SJSA1 (cell line): ENCODE measurements at regions not wholly inside any gene's neighbourhood (a gene's known extent, or its start where the extent isn't known, plus 50 kb on each side); places are given as distances from the start of the nearest gene placed in this dataset.
A peak's percentile ranks its signal among the peaks of the same experiment; 100 is the strongest.

Experiments
- DNase-seq, 2 experiments: peaks; one replicate each; pipeline ENCODE4 v3.0.0-alpha.2; 2015 to 2020; ENCODE audit warnings: low spot score in 2 of 2, low read depth in 1 of 2
- H3K27ac ChIP-seq: fragments of 250-450 bp; sonication (Bioruptor Pico); 2 replicates; pipeline ENCODE4 v1.5.1; 2020; ENCODE audit warnings: mild to moderate bottlenecking, moderate library complexity
- H3K27me3 ChIP-seq: fragments of 250-450 bp; sonication (Bioruptor Pico); replicated peaks from 2 replicates; pipeline ENCODE4 v1.5.1; 2020; ENCODE audit warnings: mild to moderate bottlenecking, moderate library complexity
- H3K36me3 ChIP-seq: fragments of 250-450 bp; sonication (Bioruptor Pico); 2 replicates; pipeline ENCODE4 v1.5.1; 2020; ENCODE audit warnings: mild to moderate bottlenecking
- H3K4me1 ChIP-seq: fragments of 250-450 bp; sonication (Bioruptor Pico); replicated peaks from 2 replicates; pipeline ENCODE4 v1.6.1; 2021; ENCODE audit warnings: mild to moderate bottlenecking
- H3K4me3 ChIP-seq: fragments of 250-450 bp; sonication (Bioruptor Pico); 2 replicates; pipeline ENCODE4 v1.5.1; 2020; ENCODE audit warnings: mild to moderate bottlenecking
- H3K9me3 ChIP-seq: fragments of 250-450 bp; sonication (Bioruptor Pico); replicated peaks from 2 replicates; pipeline ENCODE4 v1.5.1; 2020; ENCODE audit warnings: mild to moderate bottlenecking

- Histone ChIP-seq H3K27ac (no peak overlapping the region), H3K4me1 (no peaks in the 10 kb centered on the region), H3K27me3 (no peaks in the 10 kb centered on the region), H3K4me3 (no peak overlapping the region), H3K36me3 (no peaks in the 10 kb centered on the region), H3K9me3 (no peaks in the 10 kb centered on the region)
- no peak for DNase-seq
Measured at GRCh38 chr16:51383909-51384308, 232.8 kb upstream of the SALL1 start.

DNA sequence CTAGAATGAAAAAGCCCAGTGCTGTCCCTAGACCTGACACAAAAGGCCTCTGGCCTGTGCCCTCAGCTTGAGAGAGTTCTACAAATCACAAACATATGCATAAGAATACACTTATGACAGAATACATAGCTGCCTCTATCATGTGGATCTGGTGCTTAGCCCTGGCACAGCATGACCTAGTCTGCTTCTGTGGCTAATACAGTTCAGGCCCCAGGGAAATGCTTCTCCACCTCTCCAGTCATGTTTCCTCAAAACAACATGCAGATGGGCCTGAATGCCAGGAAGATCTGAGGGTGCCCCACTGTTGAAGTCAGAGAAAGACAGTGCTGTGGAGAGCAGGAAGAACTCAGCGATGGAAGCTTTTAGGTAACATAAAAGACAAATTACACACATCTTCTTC lies 231.9 kb upstream of the SALL1 start:
- H3K27ac ChIP-seq: no peak overlapping the region
- H3K4me1 ChIP-seq: no peaks in the 10 kb centered on the region
- DNase-seq: no peak
- H3K4me3 ChIP-seq: no peak overlapping the region
- no peaks in the 10 kb centered on the region for H3K9me3 ChIP-seq
- no peaks in the 10 kb centered on the region for H3K36me3 ChIP-seq
- H3K27me3 ChIP-seq: no peaks in the 10 kb centered on the region

DNA sequence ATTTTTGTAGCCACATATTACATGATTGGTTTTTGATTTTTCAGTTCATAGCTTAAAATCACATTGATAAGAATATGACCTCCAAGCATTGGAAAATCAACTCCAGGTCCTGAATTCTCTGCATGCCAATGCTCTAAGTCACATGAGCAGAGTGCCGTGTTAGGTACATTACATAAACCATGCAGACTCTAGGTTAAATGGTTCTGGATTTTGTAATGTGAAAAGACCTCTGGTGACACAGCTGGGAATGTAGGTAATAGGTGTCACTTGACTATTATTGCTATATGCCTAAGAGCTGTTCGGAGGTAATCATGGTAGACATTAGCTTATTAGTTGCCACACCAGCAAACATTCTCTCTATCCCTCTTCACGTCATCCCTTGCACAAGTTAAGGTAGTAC lies 231.1 kb upstream of the SALL1 start:
- Histone ChIP-seq H3K27ac (no peak overlapping the region), H3K4me1 (no peaks in the 10 kb centered on the region), H3K9me3 (no peaks in the 10 kb centered on the region)

DNA sequence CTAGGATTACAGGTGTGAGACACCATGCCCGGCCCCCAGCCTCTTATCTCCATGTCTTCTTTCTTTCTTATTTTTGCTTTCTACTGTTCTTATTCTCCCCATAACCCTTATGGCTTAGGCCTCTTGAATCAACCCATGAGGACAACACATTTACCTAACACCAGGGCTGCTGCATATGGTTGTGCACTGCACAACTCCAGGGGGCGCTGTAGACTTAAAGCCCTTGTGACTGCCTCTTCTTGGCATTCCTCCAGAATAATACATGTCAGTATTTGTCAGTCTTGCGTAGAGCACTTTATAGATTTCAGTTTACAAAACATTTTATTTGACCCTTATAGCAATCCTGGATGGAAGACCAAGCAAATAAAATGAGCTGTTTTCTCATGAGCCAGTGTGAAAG lies 225.0 kb upstream of the SALL1 start:
- Histone ChIP-seq H3K36me3 (no peaks in the 10 kb centered on the region), H3K27ac (no peak overlapping the region), H3K4me1 (peaks cover 7% of the 10 kb centered on the region), H3K27me3 (no peaks in the 10 kb centered on the region), H3K9me3 (no peaks in the 10 kb centered on the region), H3K4me3 (no peak overlapping the region)
- DNase-seq: no peak

More for the DNA sequence above, 231.1 kb upstream of the SALL1 start:
- Histone ChIP-seq H3K4me3 (no peak overlapping the region), H3K36me3 (no peaks in the 10 kb centered on the region), H3K27me3 (no peaks in the 10 kb centered on the region)
- no peak for DNase-seq

DNA sequence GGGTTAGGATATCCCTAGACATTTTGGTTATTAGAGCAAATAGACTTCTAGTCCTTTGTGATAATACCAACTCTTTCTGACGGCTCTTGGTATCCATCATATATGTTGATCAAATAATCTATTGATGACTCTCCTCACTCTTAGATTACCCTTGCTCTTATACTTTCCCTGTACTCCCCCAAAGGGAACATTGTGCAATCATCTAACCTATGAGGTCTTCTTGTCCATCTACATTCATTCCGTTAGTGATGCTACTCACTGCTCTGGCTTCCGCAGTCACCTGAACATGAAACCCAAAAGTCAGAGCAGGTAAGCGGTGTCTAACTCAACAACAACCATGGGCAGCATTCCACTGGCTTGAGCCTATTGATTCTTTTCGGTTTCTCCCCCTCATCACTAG lies 223.7 kb upstream of the SALL1 start:
- H3K36me3 ChIP-seq: no peaks in the 10 kb centered on the region
- peaks cover 7% of the 10 kb centered on the region for H3K4me1 ChIP-seq
- DNase-seq: no peak
- H3K4me3 ChIP-seq: no peak overlapping the region
- H3K9me3 ChIP-seq: no peaks in the 10 kb centered on the region
- H3K27ac ChIP-seq: peak overlapping the region; percentile 18; the same call in 1 of the 2 replicates
- no peaks in the 10 kb centered on the region for H3K27me3 ChIP-seq

- Histone ChIP-seq H3K9me3 (no peaks in the 10 kb centered on the region), H3K27me3 (no peaks in the 10 kb centered on the region), H3K4me1 (peaks cover 7% of the 10 kb centered on the region), H3K36me3 (no peaks in the 10 kb centered on the region), H3K4me3 (no peak overlapping the region), H3K27ac (peak overlapping the region; percentile 18; the same call in 1 of the 2 replicates)
- peak; percentile 46 to 53 for DNase-seq
Measured at GRCh38 chr16:51374346-51374745, 223.3 kb upstream of the SALL1 start.

DNA sequence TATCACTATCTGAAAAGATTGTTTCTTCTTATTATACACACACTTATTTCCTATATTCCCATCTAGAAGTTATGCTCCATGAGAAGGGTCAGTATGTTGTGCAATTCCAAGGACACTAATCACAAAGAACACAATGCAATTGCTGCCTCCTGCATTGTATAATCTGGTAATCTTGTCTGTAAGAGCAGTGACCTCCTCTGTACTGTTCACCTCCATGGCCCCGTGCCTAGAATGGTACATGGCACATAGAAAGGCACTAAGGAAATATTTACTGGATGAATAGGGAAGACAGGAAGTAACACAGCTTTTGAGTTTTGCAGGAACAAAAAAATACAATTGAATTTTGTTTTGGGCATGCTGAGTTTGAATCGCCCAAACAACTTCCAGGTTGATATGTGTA lies 214.6 kb upstream of the SALL1 start:
- no peak overlapping the region for H3K4me3 ChIP-seq
- H3K27me3 ChIP-seq: no peaks in the 10 kb centered on the region
- no peak for DNase-seq
- no peaks in the 10 kb centered on the region for H3K4me1 ChIP-seq
- no peaks in the 10 kb centered on the region for H3K9me3 ChIP-seq
- H3K36me3 ChIP-seq: no peaks in the 10 kb centered on the region
- H3K27ac ChIP-seq: no peak overlapping the region

DNA sequence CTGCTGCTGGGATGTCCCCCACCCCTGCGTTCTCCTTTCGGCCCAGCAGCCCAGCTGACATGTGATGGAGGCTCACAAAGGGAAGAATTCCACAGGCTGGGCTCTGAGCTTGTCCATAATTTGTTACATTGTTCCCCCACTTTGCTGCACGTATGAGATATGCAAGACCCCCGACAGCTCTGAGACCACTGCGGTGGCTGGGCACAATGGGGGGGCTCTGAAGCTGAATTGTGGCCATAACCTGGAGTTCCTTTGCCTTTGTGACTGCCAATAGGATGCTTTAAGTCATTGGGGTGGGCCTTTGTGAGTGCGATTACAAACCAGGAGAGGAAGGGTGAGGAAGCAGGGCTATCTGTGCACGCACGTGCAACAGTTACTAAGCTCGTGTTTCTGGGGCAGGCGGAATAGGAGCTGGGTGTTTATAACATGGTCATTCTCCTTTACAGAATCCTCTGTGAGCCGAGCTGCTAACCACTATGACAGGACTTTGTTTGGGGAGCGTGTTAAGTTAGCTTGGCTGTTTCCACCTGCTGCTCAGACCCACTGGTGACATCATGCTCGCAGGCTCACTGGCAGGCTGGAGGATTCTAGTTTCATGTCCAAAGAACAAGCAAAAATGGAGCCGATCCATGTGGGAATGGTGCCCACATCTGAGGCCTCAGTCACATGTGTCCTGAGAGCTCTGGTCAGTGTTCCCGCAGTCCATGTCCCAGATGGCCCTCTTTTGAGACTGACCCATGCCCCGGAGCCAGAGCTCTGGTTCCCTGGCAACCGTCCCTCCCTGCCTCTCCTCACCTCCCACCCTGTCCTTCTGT lies 208.3 kb upstream of the SALL1 start:
- H3K36me3 ChIP-seq: no peaks in the 10 kb centered on the region
- no peak overlapping the region for H3K4me3 ChIP-seq
- DNase-seq: no peak
- H3K4me1 ChIP-seq: no peaks in the 10 kb centered on the region
- H3K9me3 ChIP-seq: no peaks in the 10 kb centered on the region
- H3K27ac ChIP-seq: no peak overlapping the region
- no peaks in the 10 kb centered on the region for H3K27me3 ChIP-seq

GRCh38 chr16:51357839-51358238 lies 206.8 kb upstream of the SALL1 start:
- no peak overlapping the region for H3K4me3 ChIP-seq
- no peak overlapping the region for H3K27ac ChIP-seq
- no peaks in the 10 kb centered on the region for H3K36me3 ChIP-seq
- H3K9me3 ChIP-seq: no peaks in the 10 kb centered on the region
- no peaks in the 10 kb centered on the region for H3K4me1 ChIP-seq
- no peaks in the 10 kb centered on the region for H3K27me3 ChIP-seq
- DNase-seq: no peak

DNA sequence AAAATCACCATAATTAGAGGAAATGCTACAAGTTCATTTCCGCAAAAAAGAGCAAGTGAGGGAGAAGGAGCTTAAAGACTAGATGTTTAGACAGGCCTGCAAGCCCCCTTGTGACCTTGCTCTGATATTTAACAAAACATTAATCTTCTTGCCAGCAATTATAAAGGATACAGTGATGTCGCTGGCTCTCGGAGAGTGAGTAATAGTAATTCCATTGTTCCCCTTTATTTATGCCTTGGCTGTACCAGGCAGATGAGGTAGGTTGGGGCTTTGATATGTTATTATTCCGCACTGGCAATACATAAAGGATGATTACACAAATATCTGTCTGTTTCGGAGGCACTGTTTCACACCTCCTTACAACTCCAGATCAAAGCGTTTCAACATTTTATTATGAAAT lies 204.8 kb upstream of the SALL1 start:
- no peaks in the 10 kb centered on the region for H3K4me1 ChIP-seq
- no peaks in the 10 kb centered on the region for H3K36me3 ChIP-seq
- DNase-seq: no peak
- no peaks in the 10 kb centered on the region for H3K9me3 ChIP-seq
- H3K27ac ChIP-seq: no peak overlapping the region
- H3K27me3 ChIP-seq: no peaks in the 10 kb centered on the region
- H3K4me3 ChIP-seq: no peak overlapping the region

GRCh38 chr16:51355195-51355594 lies 204.1 kb upstream of the SALL1 start:
- Histone ChIP-seq H3K4me1 (no peaks in the 10 kb centered on the region), H3K27ac (no peak overlapping the region), H3K9me3 (no peaks in the 10 kb centered on the region), H3K4me3 (no peak overlapping the region), H3K36me3 (no peaks in the 10 kb centered on the region), H3K27me3 (no peaks in the 10 kb centered on the region)
- DNase-seq: no peak

GRCh38 chr16:51353055-51353454 lies 202.0 kb upstream of the SALL1 start:
- H3K27me3 ChIP-seq: no peaks in the 10 kb centered on the region
- H3K4me1 ChIP-seq: no peaks in the 10 kb centered on the region
- H3K36me3 ChIP-seq: no peaks in the 10 kb centered on the region
- no peak for DNase-seq
- H3K4me3 ChIP-seq: no peak overlapping the region
- no peaks in the 10 kb centered on the region for H3K9me3 ChIP-seq
- H3K27ac ChIP-seq: no peak overlapping the region

- no peaks in the 10 kb centered on the region for H3K9me3 ChIP-seq
- H3K4me1 ChIP-seq: no peaks in the 10 kb centered on the region
- no peak for DNase-seq
Measured at GRCh38 chr16:51349626-51350025, 198.6 kb upstream of the SALL1 start.

GRCh38 chr16:51343411-51343810 lies 192.3 kb upstream of the SALL1 start:
- peak in 1 of 2 experiments; percentile 17 for DNase-seq
- H3K9me3 ChIP-seq: peaks cover 8% of the 10 kb centered on the region

More at GRCh38 chr16:51349626-51350025, 198.6 kb upstream of the SALL1 start:
- Histone ChIP-seq H3K4me3 (no peak overlapping the region), H3K27ac (no peak overlapping the region), H3K27me3 (no peaks in the 10 kb centered on the region), H3K36me3 (no peaks in the 10 kb centered on the region)

DNA sequence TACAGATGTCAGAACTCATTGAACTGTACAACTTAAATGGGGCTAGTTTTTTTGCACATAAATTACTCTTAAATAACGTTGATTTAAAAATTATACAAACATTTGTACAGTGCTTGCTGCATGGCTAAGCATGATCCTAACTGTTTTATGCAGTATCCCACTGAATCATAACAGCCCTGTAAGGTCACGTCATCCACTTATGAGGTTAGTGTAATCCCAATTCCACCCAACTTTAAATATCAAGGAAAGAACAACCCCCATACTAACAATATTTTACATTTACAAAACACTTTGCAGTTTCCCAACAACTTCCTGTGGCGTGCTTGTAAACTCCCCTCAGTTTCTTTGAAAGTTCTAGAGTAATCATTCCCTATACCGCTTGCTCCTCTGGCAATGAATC lies 190.1 kb upstream of the SALL1 start:
- Histone ChIP-seq H3K4me3 (no peak overlapping the region), H3K27ac (no peak overlapping the region), H3K36me3 (no peaks in the 10 kb centered on the region), H3K4me1 (no peaks in the 10 kb centered on the region), H3K27me3 (no peaks in the 10 kb centered on the region), H3K9me3 (peaks cover 8% of the 10 kb centered on the region)
- no peak for DNase-seq

More at GRCh38 chr16:51343411-51343810, 192.3 kb upstream of the SALL1 start:
- no peaks in the 10 kb centered on the region for H3K27me3 ChIP-seq
- no peaks in the 10 kb centered on the region for H3K36me3 ChIP-seq
- no peaks in the 10 kb centered on the region for H3K4me1 ChIP-seq
- no peak overlapping the region for H3K27ac ChIP-seq
- H3K4me3 ChIP-seq: no peak overlapping the region
